ENCODE measurements at regions not wholly inside any gene's neighbourhood (a gene's known extent, or its start where the extent isn't known, plus 50 kb on each side); places are given as distances from the start of the nearest gene placed in this dataset.

DNA sequence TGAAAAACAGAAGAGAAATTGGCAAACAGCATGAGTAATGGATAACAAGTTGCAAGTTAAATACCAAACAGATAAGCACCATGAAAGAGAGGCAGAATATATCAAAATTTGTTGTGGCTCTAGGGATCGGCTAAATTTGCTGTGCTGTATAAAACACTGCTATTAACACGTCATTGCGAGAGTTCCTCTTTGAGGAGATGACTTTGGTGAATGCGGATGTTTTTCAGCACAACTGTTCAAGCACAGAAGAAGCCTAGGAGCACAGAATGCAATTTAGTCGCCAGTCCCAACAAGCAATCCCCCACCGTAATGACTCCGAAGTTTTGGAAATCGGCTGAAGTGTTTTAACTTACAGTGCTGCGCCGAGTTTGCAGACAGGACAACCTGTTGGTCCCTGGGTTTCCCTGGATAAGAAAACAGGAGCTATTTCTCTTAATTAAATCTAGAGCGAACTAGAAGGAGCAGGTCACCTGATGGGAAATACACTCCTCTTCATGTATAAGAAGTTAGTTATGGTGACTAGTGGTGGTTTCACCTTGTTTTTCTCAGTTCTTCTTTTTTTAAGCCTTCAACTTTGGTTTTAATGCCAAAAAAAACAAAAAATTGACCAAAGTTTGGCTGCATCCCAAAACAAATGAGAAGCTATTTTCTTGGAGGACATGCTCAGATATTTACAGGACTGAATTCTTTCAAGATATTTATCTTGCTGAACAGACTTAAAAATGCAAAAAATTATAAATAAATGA is 454.1 kb upstream of the SALL3 start:
- TF ChIP-seq POLR2A (IDR thresholded peaks at IDR 0.05; ENCODE audit: low read depth, low read length) (no peak), POLR2AphosphoS5 (IDR thresholded peaks at IDR 0.05; ENCODE audit: low read depth, low read length) (no peak)

All from GM12892 (cell line).